ENCODE measurements at regions not wholly inside any gene's neighbourhood (a gene's known extent, or its start where the extent isn't known, plus 50 kb on each side); places are given as distances from the start of the nearest gene placed in this dataset.

DNA sequence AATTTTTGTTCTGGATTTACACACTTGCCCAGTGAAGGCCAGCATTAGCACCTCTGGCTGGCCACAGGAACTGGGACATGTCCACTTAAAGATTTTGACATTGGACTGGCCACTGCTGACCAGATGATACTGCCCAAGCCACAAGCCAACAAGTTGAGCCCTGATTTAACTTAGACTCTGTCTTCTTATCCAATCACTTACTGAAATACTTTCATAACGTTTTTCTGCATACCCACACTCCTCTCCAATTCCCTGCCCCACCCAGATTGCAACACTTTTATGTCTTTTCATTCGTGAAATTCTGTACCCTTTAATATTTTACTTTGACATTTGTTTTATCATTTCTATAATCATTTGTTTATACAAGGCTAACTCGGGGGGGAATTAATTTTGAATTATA lies 170.3 kb upstream of the TAB2 start:
- no peak for TF ChIP-seq EZH2 (IDR thresholded peaks at IDR 0.05; ENCODE audit: low read length)
- TF ChIP-seq, protein P1, sequence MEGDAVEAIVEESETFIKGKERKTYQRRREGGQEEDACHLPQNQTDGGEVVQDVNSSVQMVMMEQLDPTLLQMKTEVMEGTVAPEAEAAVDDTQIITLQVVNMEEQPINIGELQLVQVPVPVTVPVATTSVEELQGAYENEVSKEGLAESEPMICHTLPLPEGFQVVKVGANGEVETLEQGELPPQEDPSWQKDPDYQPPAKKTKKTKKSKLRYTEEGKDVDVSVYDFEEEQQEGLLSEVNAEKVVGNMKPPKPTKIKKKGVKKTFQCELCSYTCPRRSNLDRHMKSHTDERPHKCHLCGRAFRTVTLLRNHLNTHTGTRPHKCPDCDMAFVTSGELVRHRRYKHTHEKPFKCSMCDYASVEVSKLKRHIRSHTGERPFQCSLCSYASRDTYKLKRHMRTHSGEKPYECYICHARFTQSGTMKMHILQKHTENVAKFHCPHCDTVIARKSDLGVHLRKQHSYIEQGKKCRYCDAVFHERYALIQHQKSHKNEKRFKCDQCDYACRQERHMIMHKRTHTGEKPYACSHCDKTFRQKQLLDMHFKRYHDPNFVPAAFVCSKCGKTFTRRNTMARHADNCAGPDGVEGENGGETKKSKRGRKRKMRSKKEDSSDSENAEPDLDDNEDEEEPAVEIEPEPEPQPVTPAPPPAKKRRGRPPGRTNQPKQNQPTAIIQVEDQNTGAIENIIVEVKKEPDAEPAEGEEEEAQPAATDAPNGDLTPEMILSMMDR (optimal IDR thresholded peaks at IDR 0.05 in 1 of 3, IDR thresholded peaks at IDR 0.05 in 1 of 3, conservative IDR thresholded peaks at IDR 0.05 in 1 of 3; ENCODE audit: extremely low read depth in 1 of 3, insufficient read depth in 2 of 3, low read length in 3 of 3), result no peak

Data from keratinocyte (primary cell).